ENCODE measurements at regions not wholly inside any gene's neighbourhood (a gene's known extent, or its start where the extent isn't known, plus 50 kb on each side); places are given as distances from the start of the nearest gene placed in this dataset.

GRCh38 chr6:156687789-156688619 is 89.2 kb upstream of the ARID1B start:
- TF ChIP-seq RARB (CRISPR knock-in tag; IDR thresholded peaks at IDR 0.05) (no peak), PPARA (CRISPR knock-in tag; IDR thresholded peaks at IDR 0.05; ENCODE audit: borderline replicate concordance) (no peak)
- ATAC-seq = peak; percentile 47

- TF ChIP-seq PPARA (CRISPR knock-in tag; IDR thresholded peaks at IDR 0.05; ENCODE audit: borderline replicate concordance) (no peak), CSDC2 (CRISPR knock-in tag; IDR thresholded peaks at IDR 0.05) (no peak), ZC3H10 (CRISPR knock-in tag; IDR thresholded peaks at IDR 0.05) (no peak), ZFP30 (CRISPR knock-in tag; IDR thresholded peaks at IDR 0.05) (no peak), PATZ1 (CRISPR knock-in tag; IDR thresholded peaks at IDR 0.05; ENCODE audit: borderline replicate concordance) (no peak), CREB5 (CRISPR knock-in tag; IDR thresholded peaks at IDR 0.05; ENCODE audit: low read depth) (no peak), POU6F1 (CRISPR knock-in tag; IDR thresholded peaks at IDR 0.05; ENCODE audit: borderline replicate concordance, low read depth) (no peak), ESRRG (CRISPR knock-in tag; IDR thresholded peaks at IDR 0.05) (no peak)
- ATAC-seq = peak; percentile 86
Measured at GRCh38 chr6:156686995-156687788, 90.0 kb upstream of the ARID1B start.

GRCh38 chr6:156686301-156686994 is 90.7 kb upstream of the ARID1B start:
- peak; percentile 77 for ATAC-seq
- TF ChIP-seq ZFP3 (CRISPR knock-in tag; IDR thresholded peaks at IDR 0.05) = no peak
- TF ChIP-seq ESRRG (CRISPR knock-in tag; IDR thresholded peaks at IDR 0.05) = no peak
- no peak for TF ChIP-seq TCF4 (CRISPR knock-in tag; IDR thresholded peaks at IDR 0.05; ENCODE audit: borderline replicate concordance)
- TF ChIP-seq PATZ1 (CRISPR knock-in tag; IDR thresholded peaks at IDR 0.05; ENCODE audit: borderline replicate concordance) = no peak
- no peak for TF ChIP-seq RARB (CRISPR knock-in tag; IDR thresholded peaks at IDR 0.05)
- TF ChIP-seq CSRNP3 (CRISPR knock-in tag; IDR thresholded peaks at IDR 0.05) = no peak
- no peak for TF ChIP-seq OSR1 (CRISPR knock-in tag; IDR thresholded peaks at IDR 0.05)
- no peak for TF ChIP-seq ZNF8 (CRISPR knock-in tag; IDR thresholded peaks at IDR 0.05)
- TF ChIP-seq ZC3H10 (CRISPR knock-in tag; IDR thresholded peaks at IDR 0.05) = no peak
- no peak for TF ChIP-seq ARNTL (CRISPR knock-in tag; IDR thresholded peaks at IDR 0.05; ENCODE audit: borderline replicate concordance, low read depth)
- TF ChIP-seq GLIS3 (CRISPR knock-in tag; IDR thresholded peaks at IDR 0.05) = no peak
- no peak for TF ChIP-seq BACH2 (CRISPR knock-in tag; IDR thresholded peaks at IDR 0.05; ENCODE audit: borderline replicate concordance)
- no peak for TF ChIP-seq ISL1 (CRISPR knock-in tag; IDR thresholded peaks at IDR 0.05)
